A673 (cell line): ENCODE measurements at regions not wholly inside any gene's neighbourhood (a gene's known extent, or its start where the extent isn't known, plus 50 kb on each side); places are given as distances from the start of the nearest gene placed in this dataset.

Source experiments
- BruUV-seq: library from RNA; stranded (reverse); fragments of 400-500 nt; replicated peaks from 2 replicates; lab custom pipeline; 2021; lab: Mats Ljungman, UMichigan
- CTCF ChIA-PET: fragments of 300-600 bp; sonication (Branson Sonifier 250); formaldehyde crosslinking; loops from one replicate; lab custom pipeline; 2022; ENCODE audit warnings: antibody characterized with exemption; lab: Charles Lee
- POLR2A ChIA-PET: fragments of 300-600 bp; sonication (Branson Sonifier 250); formaldehyde crosslinking; loops from one replicate; lab custom pipeline; 2022; ENCODE audit warnings: antibody characterized with exemption; ENCODE audit not compliant: low non-redundant PET; lab: Charles Lee
- DNase-seq: peaks from one replicate; pipeline ENCODE4 v3.0.0-alpha.2; 2015; ENCODE audit warnings: low spot score
- H3K27ac ChIP-seq: fragments of 200-600 bp; sonication (generic); 2 replicates; pipeline ENCODE4 v1.5.1; 2016; ENCODE audit warnings: mixed run types, low read depth, mild to moderate bottlenecking, mixed read lengths, antibody characterized with exemption, low read length; ENCODE audit not compliant: poor library complexity, severe bottlenecking
- H3K27me3 ChIP-seq: fragments of 200-600 bp; sonication (generic); replicated peaks from 2 replicates; pipeline ENCODE4 v1.6.1; 2017; ENCODE audit warnings: mixed run types, low read depth, mild to moderate bottlenecking, mixed read lengths, antibody characterized with exemption, low read length; ENCODE audit not compliant: insufficient read depth, poor library complexity
- H3K36me3 ChIP-seq: fragments of 200-600 bp; sonication (generic); 2 replicates; pipeline ENCODE4 v1.6.1; 2016; ENCODE audit warnings: mixed run types, mild to moderate bottlenecking, mixed read lengths, antibody characterized with exemption, low read length; ENCODE audit not compliant: insufficient read depth, poor library complexity, severe bottlenecking
- H3K4me1 ChIP-seq: fragments of 200-600 bp; sonication (generic); 2 replicates; pipeline ENCODE4 v1.6.1; 2017; ENCODE audit warnings: mixed run types, mild to moderate bottlenecking, mixed read lengths, antibody characterized with exemption, low read length; ENCODE audit not compliant: insufficient read depth, poor library complexity, severe bottlenecking
- H3K4me3 ChIP-seq: fragments of 200-600 bp; sonication (generic); 2 replicates; pipeline ENCODE4 v1.5.1; 2016; ENCODE audit warnings: low read depth, mixed run types, mild to moderate bottlenecking, mixed read lengths, low read length; ENCODE audit not compliant: poor library complexity, severe bottlenecking
- H3K9me3 ChIP-seq: fragments of 200-600 bp; sonication (generic); 2 replicates; pipeline ENCODE4 v1.6.1; 2016; ENCODE audit warnings: mixed run types, low read depth, mild to moderate bottlenecking, mixed read lengths, antibody characterized with exemption, low read length; ENCODE audit not compliant: poor library complexity, severe bottlenecking
- EZH2 ChIP-seq: fragments of 200-600 bp; sonication (generic); IDR thresholded peaks from 2 replicates; pipeline ENCODE4 v1.6.1; 2017; ENCODE audit warnings: borderline replicate concordance, low read depth, mild to moderate bottlenecking, mixed read lengths, antibody characterized with exemption, low read length; ENCODE audit not compliant: poor library complexity, severe bottlenecking
- intact Hi-C: fragments of 100-400 bp; cut with micrococcal nuclease; formaldehyde crosslinking; loops from one replicate; pipeline ENCODE4 v1.10.0; 2022; ENCODE audit not compliant: unreplicated experiment
- TF ChIP-seq, protein P1 (sequence below): fragments of 300-800, 200-600 bp; sonication (generic); conservative IDR thresholded peaks from 2 replicates; pipeline ENCODE4 v1.5.1; 2017; ENCODE audit warnings: low read depth, mild to moderate bottlenecking, antibody characterized with exemption, low read length, moderate library complexity, mixed read lengths

DNA sequence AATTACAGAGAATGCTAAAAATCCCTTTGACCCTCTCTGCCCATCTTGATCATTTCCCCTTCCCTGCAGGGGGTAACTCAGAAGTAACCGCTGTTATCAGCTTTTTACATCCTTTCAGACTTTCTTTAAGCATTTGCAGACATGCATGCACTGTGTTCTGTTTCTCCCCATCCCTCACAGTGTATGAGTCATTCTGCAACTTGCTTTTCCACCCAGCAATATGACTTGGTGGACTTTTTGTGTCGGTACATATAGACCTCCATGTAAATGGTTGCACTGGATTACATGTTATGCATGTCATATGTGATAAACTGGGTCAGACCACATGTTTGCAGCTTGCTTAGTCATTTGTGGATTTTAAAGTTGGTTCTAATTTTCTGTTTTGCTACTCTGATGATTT, 87.7 kb upstream of the NECTIN1 start:
- H3K36me3 ChIP-seq = no peaks in the 10 kb centered on the region
- intact Hi-C loops = no loop called here
- ChIA-PET POLR2A (no interaction called here), CTCF (no interaction called here)
- H3K4me1 ChIP-seq = no peaks in the 10 kb centered on the region
- no peak overlapping the region for H3K4me3 ChIP-seq
- no peak for TF ChIP-seq EZH2
- TF ChIP-seq, protein P1, sequence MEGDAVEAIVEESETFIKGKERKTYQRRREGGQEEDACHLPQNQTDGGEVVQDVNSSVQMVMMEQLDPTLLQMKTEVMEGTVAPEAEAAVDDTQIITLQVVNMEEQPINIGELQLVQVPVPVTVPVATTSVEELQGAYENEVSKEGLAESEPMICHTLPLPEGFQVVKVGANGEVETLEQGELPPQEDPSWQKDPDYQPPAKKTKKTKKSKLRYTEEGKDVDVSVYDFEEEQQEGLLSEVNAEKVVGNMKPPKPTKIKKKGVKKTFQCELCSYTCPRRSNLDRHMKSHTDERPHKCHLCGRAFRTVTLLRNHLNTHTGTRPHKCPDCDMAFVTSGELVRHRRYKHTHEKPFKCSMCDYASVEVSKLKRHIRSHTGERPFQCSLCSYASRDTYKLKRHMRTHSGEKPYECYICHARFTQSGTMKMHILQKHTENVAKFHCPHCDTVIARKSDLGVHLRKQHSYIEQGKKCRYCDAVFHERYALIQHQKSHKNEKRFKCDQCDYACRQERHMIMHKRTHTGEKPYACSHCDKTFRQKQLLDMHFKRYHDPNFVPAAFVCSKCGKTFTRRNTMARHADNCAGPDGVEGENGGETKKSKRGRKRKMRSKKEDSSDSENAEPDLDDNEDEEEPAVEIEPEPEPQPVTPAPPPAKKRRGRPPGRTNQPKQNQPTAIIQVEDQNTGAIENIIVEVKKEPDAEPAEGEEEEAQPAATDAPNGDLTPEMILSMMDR = no peak
- DNase-seq = peak; percentile 46
- H3K27me3 ChIP-seq = peaks cover 20% of the 10 kb centered on the region
- no peaks in the 10 kb centered on the region for H3K9me3 ChIP-seq
- BruUV-seq = no TSS peak
- H3K27ac ChIP-seq = no peak overlapping the region

DNA sequence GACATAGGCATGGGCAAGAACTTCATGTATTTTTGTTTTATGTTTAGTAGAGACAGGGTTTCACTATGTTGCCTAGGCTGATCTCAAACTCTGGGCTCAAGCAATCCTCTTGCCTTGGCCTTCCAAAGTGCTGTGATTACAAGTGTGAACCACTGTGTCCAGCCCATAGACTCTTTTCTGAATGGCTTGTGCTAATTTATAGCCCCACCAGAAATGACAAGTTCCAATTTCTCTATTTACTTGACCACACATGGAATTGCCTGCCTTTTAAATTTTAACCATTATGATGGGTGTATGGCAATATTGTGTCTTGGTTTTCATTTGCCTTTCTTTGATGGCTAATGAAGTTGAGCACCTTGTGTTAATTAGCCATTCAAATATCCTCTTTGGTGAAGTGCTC, 85.8 kb upstream of the NECTIN1 start:
- CTCF ChIA-PET = no interaction called here
- BruUV-seq = no TSS peak
- intact Hi-C loops = no loop called here
- DNase-seq = no peak
- H3K4me3 ChIP-seq = no peak overlapping the region
- H3K4me1 ChIP-seq = no peaks in the 10 kb centered on the region
- no peaks in the 10 kb centered on the region for H3K9me3 ChIP-seq
- H3K36me3 ChIP-seq = no peaks in the 10 kb centered on the region
- POLR2A ChIA-PET = no interaction called here
- TF ChIP-seq EZH2 = no peak
- TF ChIP-seq, protein P1 = no peak
- no peak overlapping the region for H3K27ac ChIP-seq
- H3K27me3 ChIP-seq = peaks cover 13% of the 10 kb centered on the region

DNA sequence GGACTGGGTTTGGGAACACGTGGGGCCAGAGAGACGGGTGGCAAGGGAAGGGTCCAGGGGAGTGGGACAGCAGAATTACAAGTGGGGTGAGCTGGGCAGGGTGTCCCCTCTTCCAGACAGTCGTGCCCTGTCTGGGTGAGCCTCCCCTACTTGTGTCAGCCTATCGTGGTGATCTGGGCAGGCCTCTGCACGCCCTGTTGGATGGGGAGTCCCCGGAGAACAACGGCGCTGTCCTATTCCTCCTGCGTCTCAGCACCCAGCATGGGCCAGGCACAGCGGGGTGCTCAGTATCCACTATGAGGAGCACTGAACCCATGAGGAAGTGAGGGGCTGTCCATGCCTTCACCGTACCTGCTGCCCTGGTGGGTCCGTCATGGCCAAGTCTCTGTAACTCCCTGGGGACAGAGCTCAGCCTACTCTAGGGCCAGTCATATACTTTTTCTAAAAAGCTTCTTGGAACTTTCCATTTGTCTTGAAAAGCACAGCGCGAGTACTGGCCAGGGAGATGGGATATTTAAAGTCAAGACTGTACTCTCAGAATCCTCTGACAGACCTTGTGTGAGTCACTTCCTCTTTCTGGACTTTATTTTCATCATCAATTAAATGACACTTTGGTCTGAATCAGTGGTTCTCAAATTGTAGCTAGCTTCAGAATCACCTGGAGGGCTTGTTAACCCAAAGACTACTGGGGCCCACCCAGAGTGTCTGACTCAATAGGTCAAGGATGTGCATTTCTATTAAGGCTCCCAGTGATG, 81.7 kb upstream of the NECTIN1 start:
- ChIA-PET POLR2A (no interaction called here), CTCF (no interaction called here)
- intact Hi-C loops = no loop called here
- H3K27ac ChIP-seq = no peak overlapping the region
- TF ChIP-seq EZH2 = no peak
- TF ChIP-seq, protein P1 = no peak
- peaks cover 9% of the 10 kb centered on the region for H3K27me3 ChIP-seq
- no peaks in the 10 kb centered on the region for H3K9me3 ChIP-seq
- no TSS peak for BruUV-seq
- no peaks in the 10 kb centered on the region for H3K4me1 ChIP-seq
- H3K36me3 ChIP-seq = no peaks in the 10 kb centered on the region
- no peak for DNase-seq
- no peak overlapping the region for H3K4me3 ChIP-seq
